Hepatocyte (in vitro differentiated cells): ENCODE measurements at regions not wholly inside any gene's neighbourhood (a gene's known extent, or its start where the extent isn't known, plus 50 kb on each side); places are given as distances from the start of the nearest gene placed in this dataset.

Experiments
- DNase-seq: peaks from one replicate; pipeline ENCODE4 v3.0.0-alpha.2; 2016; ENCODE audit warnings: low spot score
- H2AFZ ChIP-seq: fragments of 200-600 bp; sonication (generic); 2 replicates; pipeline ENCODE4 v1.6.0; 2016; ENCODE audit warnings: antibody characterized with exemption, mild to moderate bottlenecking
- H3K27ac ChIP-seq: fragments of 200-600 bp; sonication (generic); 2 replicates; pipeline ENCODE4 v1.5.1; 2016; ENCODE audit warnings: mild to moderate bottlenecking
- H3K27me3 ChIP-seq: fragments of 200-600 bp; sonication (generic); 2 replicates; pipeline ENCODE4 v1.6.1; 2016
- H3K36me3 ChIP-seq: fragments of 200-600 bp; sonication (generic); replicated peaks from 2 replicates; pipeline ENCODE4 v1.5.1; 2016; ENCODE audit warnings: low read depth; ENCODE audit not compliant: insufficient read depth
- H3K4me1 ChIP-seq: fragments of 200-600 bp; sonication (generic); 2 replicates; pipeline ENCODE4 v1.5.1; 2016; ENCODE audit warnings: mild to moderate bottlenecking, moderate library complexity; ENCODE audit not compliant: insufficient read depth
- H3K4me2 ChIP-seq: fragments of 200-600 bp; sonication (generic); 2 replicates; pipeline ENCODE4 v1.6.0; 2016
- H3K4me3 ChIP-seq: fragments of 200-600 bp; sonication (generic); 2 replicates; pipeline ENCODE4 v1.5.1; 2016; ENCODE audit warnings: mild to moderate bottlenecking
- H3K79me2 ChIP-seq: fragments of 200-600 bp; sonication (generic); 2 replicates; pipeline ENCODE4 v1.6.0; 2017; ENCODE audit warnings: mild to moderate bottlenecking
- H3K9me2 ChIP-seq: fragments of 200-600 bp; sonication (generic); replicated peaks from 2 replicates; pipeline ENCODE4 v1.6.0; 2017; ENCODE audit warnings: mild to moderate bottlenecking; ENCODE audit not compliant: insufficient read depth
- H3K9me3 ChIP-seq: fragments of 200-600 bp; sonication (generic); 2 replicates; pipeline ENCODE4 v1.5.1; 2016; ENCODE audit warnings: low read depth, mild to moderate bottlenecking
- H4K20me1 ChIP-seq: fragments of 200-600 bp; sonication (generic); 2 replicates; pipeline ENCODE4 v1.6.0; 2016; ENCODE audit warnings: mild to moderate bottlenecking; ENCODE audit not compliant: insufficient read depth, poor library complexity, severe bottlenecking
- EZH2 ChIP-seq: fragments of 200-600 bp; sonication (generic); IDR thresholded peaks from 2 replicates; pipeline ENCODE4 v1.6.1; 2016; ENCODE audit warnings: antibody characterized with exemption, mild to moderate bottlenecking, borderline replicate concordance
- EZH2phosphoT487 ChIP-seq: fragments of 200-600 bp; sonication (generic); IDR thresholded peaks from one replicate; pipeline ENCODE4 v1.6.1; 2018; ENCODE audit warnings: antibody characterized with exemption, mild to moderate bottlenecking, low read depth, moderate library complexity; ENCODE audit not compliant: unreplicated experiment, severe bottlenecking
- WGBS: methylation state at CpG from one replicate; pipeline ENCODE4 v1.1.6; 2016; ENCODE audit warnings: low lambda C conversion rate; ENCODE audit errors: missing lambda C conversion rate; 5-methylcytosine and 5-hydroxymethylcytosine counted together
- TF ChIP-seq, protein P1 (sequence below): fragments of 200-600 bp; sonication (generic); IDR thresholded peaks from 2 replicates; pipeline ENCODE4 v1.5.1; 2016; ENCODE audit warnings: antibody characterized with exemption, mild to moderate bottlenecking; ENCODE audit not compliant: poor library complexity

DNA sequence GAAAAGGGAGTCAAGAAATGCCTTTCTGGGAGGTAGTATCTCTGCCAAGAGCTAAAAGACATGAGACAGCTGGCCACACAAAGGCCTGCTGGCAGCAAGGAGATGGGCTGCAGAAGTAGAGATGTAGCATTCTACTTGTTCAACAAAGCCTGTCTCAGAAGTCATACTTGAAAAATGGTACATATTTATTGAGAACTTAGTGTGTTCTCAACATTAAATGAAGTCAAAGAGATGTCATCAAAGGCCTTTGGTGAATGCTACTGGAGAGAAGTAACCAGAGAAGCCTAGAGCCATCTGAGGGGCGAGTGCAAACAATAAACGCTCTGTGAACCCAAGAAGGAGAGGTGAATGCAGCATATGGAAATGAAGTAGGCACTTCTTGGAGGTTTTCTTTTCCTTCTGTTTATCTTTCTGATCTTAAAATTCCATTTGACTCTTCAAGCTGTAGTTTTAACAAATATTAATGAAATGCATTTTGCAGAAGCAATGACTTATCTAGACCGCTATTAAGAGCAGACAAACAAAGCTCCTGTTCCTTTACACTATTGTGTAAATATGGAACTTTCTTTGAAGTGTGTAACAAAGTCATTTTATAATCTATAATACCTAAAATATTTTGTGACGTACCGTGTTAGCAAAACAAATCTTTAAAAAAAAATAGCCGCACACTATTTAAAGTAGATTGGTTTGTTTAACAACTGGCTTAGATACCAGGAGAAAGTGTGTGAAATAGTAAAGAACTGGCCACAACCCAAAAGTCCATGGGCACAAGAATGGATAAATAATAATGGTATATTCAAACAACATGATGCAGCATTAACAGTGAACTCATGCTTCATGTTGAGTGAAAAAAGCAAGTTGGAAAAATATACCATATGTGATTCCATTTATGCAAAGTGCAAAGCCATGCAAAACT lies 70.2 kb downstream of the ZNF608 start:
- Histone ChIP-seq H3K4me2 (peak overlapping the region; percentile 13), H3K36me3 (no peaks in the 10 kb centered on the region), H3K9me2 (no peaks in the 10 kb centered on the region), H3K27me3 (no peaks in the 10 kb centered on the region), H2AFZ (no peak overlapping the region), H3K79me2 (peaks cover 93% of the 10 kb centered on the region), H3K4me1 (peaks cover 51% of the 10 kb centered on the region), H3K27ac (peak overlapping the region; percentile 67), H3K9me3 (no peaks in the 10 kb centered on the region), H4K20me1 (no peaks in the 10 kb centered on the region), H3K4me3 (no peak overlapping the region)
- no peak for DNase-seq
- TF ChIP-seq, protein P1, sequence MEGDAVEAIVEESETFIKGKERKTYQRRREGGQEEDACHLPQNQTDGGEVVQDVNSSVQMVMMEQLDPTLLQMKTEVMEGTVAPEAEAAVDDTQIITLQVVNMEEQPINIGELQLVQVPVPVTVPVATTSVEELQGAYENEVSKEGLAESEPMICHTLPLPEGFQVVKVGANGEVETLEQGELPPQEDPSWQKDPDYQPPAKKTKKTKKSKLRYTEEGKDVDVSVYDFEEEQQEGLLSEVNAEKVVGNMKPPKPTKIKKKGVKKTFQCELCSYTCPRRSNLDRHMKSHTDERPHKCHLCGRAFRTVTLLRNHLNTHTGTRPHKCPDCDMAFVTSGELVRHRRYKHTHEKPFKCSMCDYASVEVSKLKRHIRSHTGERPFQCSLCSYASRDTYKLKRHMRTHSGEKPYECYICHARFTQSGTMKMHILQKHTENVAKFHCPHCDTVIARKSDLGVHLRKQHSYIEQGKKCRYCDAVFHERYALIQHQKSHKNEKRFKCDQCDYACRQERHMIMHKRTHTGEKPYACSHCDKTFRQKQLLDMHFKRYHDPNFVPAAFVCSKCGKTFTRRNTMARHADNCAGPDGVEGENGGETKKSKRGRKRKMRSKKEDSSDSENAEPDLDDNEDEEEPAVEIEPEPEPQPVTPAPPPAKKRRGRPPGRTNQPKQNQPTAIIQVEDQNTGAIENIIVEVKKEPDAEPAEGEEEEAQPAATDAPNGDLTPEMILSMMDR = no peak
- TF ChIP-seq EZH2phosphoT487 (no peak), EZH2 (no peak)
- WGBS = 51% methylated on average over 6 of the region's 6 CpGs

DNA sequence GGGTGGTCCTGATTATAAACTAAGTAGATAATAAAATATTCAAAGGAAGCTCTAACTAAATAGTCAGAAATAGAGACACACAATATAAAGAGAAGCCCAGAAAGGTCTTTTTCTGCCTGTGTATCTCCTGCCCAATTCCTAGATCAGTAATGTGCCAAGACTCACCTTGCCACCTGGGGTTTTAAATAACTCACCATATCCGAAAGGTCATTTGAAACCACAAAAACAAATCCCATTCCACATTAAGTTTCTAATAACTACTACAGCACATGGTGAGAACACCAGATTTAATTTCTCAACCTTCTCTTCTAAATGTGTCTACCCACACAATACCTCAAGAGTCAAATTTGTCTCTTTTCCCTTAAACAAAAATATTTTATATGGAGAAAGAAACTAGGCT lies 75.2 kb downstream of the ZNF608 start:
- Histone ChIP-seq H3K27me3 (no peaks in the 10 kb centered on the region), H3K79me2 (peaks cover 95% of the 10 kb centered on the region), H3K4me1 (peaks cover 27% of the 10 kb centered on the region), H3K9me2 (no peaks in the 10 kb centered on the region), H4K20me1 (no peaks in the 10 kb centered on the region), H3K36me3 (no peaks in the 10 kb centered on the region), H3K27ac (peak overlapping the region; percentile 3), H3K4me3 (no peak overlapping the region), H2AFZ (no peak overlapping the region), H3K4me2 (peak overlapping the region; percentile 12), H3K9me3 (no peaks in the 10 kb centered on the region)
- DNase-seq = no peak
- WGBS = 81% methylated on average over 1 of the region's 1 CpG
- TF ChIP-seq, protein P1 = no peak
- TF ChIP-seq EZH2phosphoT487 (no peak), EZH2 (no peak)

DNA sequence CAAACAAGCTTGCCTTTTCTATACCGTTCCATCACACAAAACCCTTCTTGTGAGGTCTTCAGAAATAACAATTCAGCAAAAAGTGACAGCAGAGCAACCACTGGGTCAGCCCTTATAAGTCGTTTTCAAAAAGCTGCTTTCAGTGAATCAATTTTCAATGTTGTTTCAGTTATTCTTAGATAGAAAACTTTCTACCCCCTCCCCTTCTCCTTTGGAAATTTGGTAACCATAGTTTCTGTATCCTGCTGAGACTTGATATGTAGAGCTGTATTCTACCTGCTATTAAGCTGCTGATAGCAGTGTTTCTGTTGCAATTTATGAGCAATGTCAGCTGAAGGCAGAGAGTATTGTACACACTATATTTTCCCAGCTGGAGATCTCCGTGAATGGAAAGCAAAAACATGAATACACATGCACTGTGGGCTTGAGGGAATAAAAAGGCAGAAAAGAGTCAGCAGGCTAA lies 75.7 kb downstream of the ZNF608 start:
- Histone ChIP-seq H3K4me3 (no peak overlapping the region), H3K27ac (peak overlapping the region; percentile 3), H2AFZ (no peak overlapping the region), H3K79me2 (peaks cover 97% of the 10 kb centered on the region), H3K27me3 (no peaks in the 10 kb centered on the region), H3K9me2 (no peaks in the 10 kb centered on the region), H4K20me1 (peaks cover 1% of the 10 kb centered on the region), H3K36me3 (no peaks in the 10 kb centered on the region), H3K9me3 (no peaks in the 10 kb centered on the region), H3K4me2 (peak overlapping the region; percentile 12), H3K4me1 (peaks cover 24% of the 10 kb centered on the region)
- TF ChIP-seq EZH2phosphoT487 (no peak), EZH2 (no peak)
- TF ChIP-seq, protein P1 = no peak
- DNase-seq = no peak
- 42% methylated on average over 3 of the region's 3 CpGs for WGBS
